LNCAP (cell line): ENCODE measurements at regions not wholly inside any gene's neighbourhood (a gene's known extent, or its start where the extent isn't known, plus 50 kb on each side); places are given as distances from the start of the nearest gene placed in this dataset.

ENCODE experiments used
- CTCF ChIP-seq: fragments of 450-650 bp; IDR thresholded peaks from 2 replicates; pipeline ENCODE4 v1.5.1; 2017; ENCODE audit warnings: mild to moderate bottlenecking

- no peak for TF ChIP-seq CTCF
Observed at GRCh38 chrX:80266287-80266686, 154.0 kb upstream of the TENT5D start.

GRCh38 chrX:80266979-80267378 lies 153.3 kb upstream of the TENT5D start:
- TF ChIP-seq CTCF: no peak

- TF ChIP-seq CTCF: no peak
Observed at GRCh38 chrX:80267790-80268189, 152.5 kb upstream of the TENT5D start.

GRCh38 chrX:80282535-80282934 lies 137.7 kb upstream of the TENT5D start:
- peak; percentile 34; the same call in 1 of the 2 replicates for TF ChIP-seq CTCF

GRCh38 chrX:80285131-80285773 lies 135.0 kb upstream of the TENT5D start:
- peak; percentile 61 for TF ChIP-seq CTCF

GRCh38 chrX:80290834-80291233 lies 129.4 kb upstream of the TENT5D start:
- TF ChIP-seq CTCF: no peak

GRCh38 chrX:80293354-80293753 lies 126.9 kb upstream of the TENT5D start:
- TF ChIP-seq CTCF: no peak

GRCh38 chrX:80306007-80306406 lies 114.2 kb upstream of the TENT5D start:
- no peak for TF ChIP-seq CTCF
